ENCODE measurements at regions not wholly inside any gene's neighbourhood (a gene's known extent, or its start where the extent isn't known, plus 50 kb on each side); places are given as distances from the start of the nearest gene placed in this dataset.
"Not testable (repeated sequence)": the region's sequence is repeated elsewhere in the genome, so short reads cannot be mapped to it uniquely, and the experiment has no call there.

GRCh38 chr3:168684519-168684918 lies 588.8 kb upstream of the GOLIM4 start:
- DNase-seq (ENCODE audit: low read depth), result no peak
- no peak overlapping the region for H3K4me3 ChIP-seq (ENCODE audit: low read length)
- no peak for TF ChIP-seq CTCF (conservative IDR thresholded peaks at IDR 0.05; ENCODE audit: low read length)

- TF ChIP-seq CTCF (conservative IDR thresholded peaks at IDR 0.05; ENCODE audit: low read length), result no peak
- H3K4me3 ChIP-seq (ENCODE audit: low read length), result no peak overlapping the region
- no peak for DNase-seq (ENCODE audit: low read depth)
These were observed 583.0 kb upstream of the GOLIM4 start for GRCh38 chr3:168678730-168679129.

- TF ChIP-seq CTCF (conservative IDR thresholded peaks at IDR 0.05; ENCODE audit: low read length), result no peak
- DNase-seq (ENCODE audit: low read depth), result no peak
- no peak overlapping the region for H3K4me3 ChIP-seq (ENCODE audit: low read length)
These were observed 575.4 kb upstream of the GOLIM4 start for GRCh38 chr3:168671091-168671490.

- H3K4me3 ChIP-seq (ENCODE audit: low read length); DNase-seq (ENCODE audit: low read depth): not testable (repeated sequence)
These were observed 565.3 kb upstream of the GOLIM4 start for GRCh38 chr3:168660879-168661657.

GRCh38 chr3:168659015-168659414 lies 563.3 kb upstream of the GOLIM4 start:
- no peak for TF ChIP-seq CTCF (conservative IDR thresholded peaks at IDR 0.05; ENCODE audit: low read length)
- H3K4me3 ChIP-seq (ENCODE audit: low read length), result no peak overlapping the region
- DNase-seq (ENCODE audit: low read depth), result no peak

- no peak for TF ChIP-seq CTCF (conservative IDR thresholded peaks at IDR 0.05; ENCODE audit: low read length)
- H3K4me3 ChIP-seq (ENCODE audit: low read length), result no peak overlapping the region
- DNase-seq (ENCODE audit: low read depth), result no peak
These were observed 559.9 kb upstream of the GOLIM4 start for GRCh38 chr3:168655611-168656010.

GRCh38 chr3:168654700-168655099 lies 559.0 kb upstream of the GOLIM4 start:
- H3K4me3 ChIP-seq (ENCODE audit: low read length), result no peak overlapping the region
- no peak for DNase-seq (ENCODE audit: low read depth)
- TF ChIP-seq CTCF (conservative IDR thresholded peaks at IDR 0.05; ENCODE audit: low read length), result no peak
